ENCODE measurements at regions not wholly inside any gene's neighbourhood (a gene's known extent, or its start where the extent isn't known, plus 50 kb on each side); places are given as distances from the start of the nearest gene placed in this dataset.

GRCh38 chr3:150082898-150083654 lies 112.4 kb upstream of the PFN2 start:
- Histone ChIP-seq H2BK5ac (ENCODE audit: low read depth, low read length, poor library complexity, severe bottlenecking) (peak overlapping the region; percentile 67), H3K27me3 (ENCODE audit: control insufficient read depth, insufficient read depth, low read length) (no peaks in the 10 kb centered on the region), H3K36me3 (ENCODE audit: control insufficient read depth, insufficient read depth, low read length) (no peaks in the 10 kb centered on the region), H3K4me1 (ENCODE audit: control insufficient read depth, insufficient read depth, low read length) (peaks cover 19% of the 10 kb centered on the region), H4K8ac (ENCODE audit: low read depth in 2 of 2, low read length in 2 of 2) (peak overlapping the region in 1 of 2 experiments; percentile 67; a peak in 2 of 4 replicates), H2BK120ac (ENCODE audit: low read depth, low read length) (peak overlapping the region; percentile 39), H2AK5ac (ENCODE audit: low read depth, low read length) (peak overlapping the region; percentile 53; the same call in 1 of the 2 replicates), H4K5ac (ENCODE audit: low read depth, low read length) (no peak overlapping the region), H3K9ac (ENCODE audit: low read depth, low read length) (peak overlapping the region; percentile 48), H3K14ac (replicated peaks; ENCODE audit: low read depth, low read length) (peak overlapping the region; percentile 42; the same call in 1 of the 2 replicates), H3K4me3 (ENCODE audit: insufficient read depth, low read depth, low read length) (peak overlapping the region; percentile 60), H3K56ac (ENCODE audit: extremely low read depth, insufficient read depth, low read length) (no peak overlapping the region), H3K9me3 (ENCODE audit: control insufficient read depth, insufficient read depth, low read length) (no peaks in the 10 kb centered on the region), H3K9me1 (ENCODE audit: insufficient read depth, low read length) (peaks cover 17% of the 10 kb centered on the region), H4K91ac (ENCODE audit: insufficient read depth, low read depth, low read length) (no peak overlapping the region), H2BK15ac (ENCODE audit: low read depth, low read length) (peak overlapping the region; percentile 51; the same call in 1 of the 3 replicates), H3K79me1 (ENCODE audit: low read depth in 1 of 2, low read length in 2 of 2) (peaks cover 0 to 8% of the 10 kb centered on the region in 2 experiments; a peak in 1 of 4 replicates), H2BK20ac (ENCODE audit: low read depth, low read length) (no peak overlapping the region; the same call in 1 of the 2 replicates), H3K4me2 (ENCODE audit: low read depth, low read length) (peak overlapping the region; percentile 97), H2AFZ (replicated peaks; ENCODE audit: low read length, poor library complexity) (no peak overlapping the region), H2AK9ac (replicated peaks; ENCODE audit: low read depth, low read length, poor library complexity) (peak overlapping the region; percentile 71), H3K18ac (ENCODE audit: low read depth, low read length) (peak overlapping the region; percentile 19; the same call in 1 of the 2 replicates), H4K20me1 (ENCODE audit: insufficient read depth, low read length) (no peaks in the 10 kb centered on the region), H3K23ac (ENCODE audit: low read depth, low read length) (peak overlapping the region; percentile 74; the same call in 1 of the 2 replicates), H3K27ac (ENCODE audit: insufficient read depth, low read length) (peak overlapping the region; percentile 31; the same call in 1 of the 2 replicates), H3K4ac (ENCODE audit: low read depth, low read length) (peak overlapping the region; percentile 35)
- intact Hi-C loops (cut with micrococcal nuclease) = loop anchor here (5.0 kb wide), 1 partner anchor 99 kb away; no protein-coding TSS in a partner anchor
- POLR2A ChIA-PET (ENCODE audit: unreplicated experiment) = no interaction called here
- no peak for TF ChIP-seq BHLHE40 (IDR thresholded peaks at IDR 0.05; ENCODE audit: low read depth, low read length)
- TF ChIP-seq SMC3 (IDR thresholded peaks at IDR 0.05; ENCODE audit: low read depth, low read length) = no peak
- no peak for TF ChIP-seq RAD21 (IDR thresholded peaks at IDR 0.05; ENCODE audit: low read length)
- BruUV-seq (replicated peaks) = no TSS peak
- in situ Hi-C loops (cut with MboI; ENCODE audit: low sequenced_read_pairs) = no loop called here
- ATAC-seq (ENCODE audit: low read depth) = 0 out of 2 replicates have a peak, but pooled peaks have one; percentile 8
- no CpG with 5 or more reads among the region's 2 CpGs for WGBS, 2 experiments (ENCODE audit: extremely low coverage in 2 of 2, insufficient read length in 1 of 2)
- dilution Hi-C loops (cut with HindIII; ENCODE audit: low sequenced_read_pairs, unreplicated experiment) = no loop called here
- no peak for DNase-seq
- CTCF ChIA-PET = no interaction called here

All from IMR-90 (cell line).